ENCODE measurements at regions not wholly inside any gene's neighbourhood (a gene's known extent, or its start where the extent isn't known, plus 50 kb on each side); places are given as distances from the start of the nearest gene placed in this dataset.
"Not testable (repeated sequence)": the region's sequence is repeated elsewhere in the genome, so short reads cannot be mapped to it uniquely, and the experiment has no call there.

DNA sequence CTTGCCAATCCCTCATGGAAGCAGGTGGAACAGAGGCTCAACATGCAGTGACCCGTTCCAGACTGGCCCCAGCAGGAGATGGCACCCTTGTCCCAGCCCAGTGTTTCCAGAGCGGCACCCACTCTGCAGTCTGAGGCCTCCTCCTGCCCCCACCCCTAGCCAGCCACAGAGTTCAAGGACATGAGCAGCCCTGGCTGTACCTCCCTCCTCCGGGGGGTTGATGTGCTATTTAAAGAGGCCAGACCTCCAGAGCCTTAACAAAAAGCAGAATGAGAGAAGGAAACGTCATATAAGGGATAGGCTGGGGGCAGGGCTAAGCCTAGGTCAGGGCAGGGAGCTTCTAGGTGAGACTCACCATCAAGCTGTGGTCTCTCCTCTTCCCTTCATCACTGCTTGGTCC lies 115.7 kb upstream of the NANOS1 start:
- in situ Hi-C loops (cut with HindIII; ENCODE audit: low sequenced_read_pairs): no loop called here

DNA sequence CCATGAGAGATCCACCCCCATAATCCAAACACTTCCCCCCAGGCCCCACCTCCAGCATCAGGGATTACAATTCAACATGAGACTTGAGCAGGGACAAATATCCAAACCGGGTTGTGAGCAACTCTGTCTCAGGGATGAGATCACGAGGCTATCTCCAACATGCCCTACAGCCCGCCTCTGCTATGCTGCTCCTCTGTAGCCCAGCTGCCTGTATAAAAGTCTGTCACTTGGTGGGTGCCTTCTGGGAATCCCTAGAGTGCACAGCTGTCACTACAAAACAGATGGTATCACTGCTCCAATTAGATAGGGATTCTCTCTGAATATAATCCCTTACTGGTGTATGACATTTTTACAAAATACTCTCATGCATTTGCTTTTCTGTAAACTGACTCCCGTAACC lies 114.9 kb upstream of the NANOS1 start:
- in situ Hi-C loops (cut with HindIII; ENCODE audit: low sequenced_read_pairs): no loop called here

DNA sequence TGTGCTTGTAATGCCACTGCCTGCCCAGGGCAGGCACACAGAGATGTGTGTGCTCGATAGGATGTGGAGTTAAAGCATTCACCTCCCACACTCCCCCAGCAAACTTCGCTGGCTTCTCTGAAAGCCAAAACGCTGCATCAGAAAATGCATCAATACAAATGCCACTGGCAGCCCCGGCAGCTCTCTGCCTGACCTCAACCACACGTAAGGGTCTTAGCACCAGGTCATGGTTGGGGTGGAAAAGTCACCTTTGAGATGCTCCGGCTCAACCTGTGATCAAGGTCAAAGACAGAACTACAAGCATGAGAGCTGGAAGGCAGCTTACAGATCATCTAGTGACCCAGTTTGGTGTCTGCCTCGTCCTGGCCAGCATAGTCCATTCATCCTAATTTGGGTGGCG lies 114.4 kb upstream of the NANOS1 start:
- in situ Hi-C loops (cut with HindIII; ENCODE audit: low sequenced_read_pairs): no loop called here

DNA sequence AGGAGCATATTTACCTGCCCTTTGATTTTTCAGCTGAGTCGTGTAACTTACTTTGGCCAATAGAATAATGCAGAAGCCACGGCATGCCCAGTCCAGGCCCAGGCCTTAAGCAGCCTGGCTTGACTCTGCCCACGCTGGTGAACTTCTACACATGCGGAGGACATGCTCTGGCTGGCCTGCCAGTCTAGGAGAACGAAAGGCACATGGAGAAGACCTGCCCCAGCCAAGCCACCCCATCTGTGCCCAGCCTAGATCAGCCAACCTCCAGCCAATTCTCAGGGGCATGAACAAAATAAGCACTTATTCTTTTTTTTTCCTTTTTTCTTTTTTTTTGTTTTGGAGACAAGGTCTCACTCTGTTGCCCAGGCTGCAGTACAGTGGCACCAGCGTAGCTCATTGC lies 112.7 kb upstream of the NANOS1 start:
- in situ Hi-C loops (cut with HindIII; ENCODE audit: low sequenced_read_pairs): no loop called here

GRCh38 chr10:118917701-118918100 lies 111.8 kb upstream of the NANOS1 start:
- in situ Hi-C loops (cut with HindIII; ENCODE audit: low sequenced_read_pairs): no loop called here

DNA sequence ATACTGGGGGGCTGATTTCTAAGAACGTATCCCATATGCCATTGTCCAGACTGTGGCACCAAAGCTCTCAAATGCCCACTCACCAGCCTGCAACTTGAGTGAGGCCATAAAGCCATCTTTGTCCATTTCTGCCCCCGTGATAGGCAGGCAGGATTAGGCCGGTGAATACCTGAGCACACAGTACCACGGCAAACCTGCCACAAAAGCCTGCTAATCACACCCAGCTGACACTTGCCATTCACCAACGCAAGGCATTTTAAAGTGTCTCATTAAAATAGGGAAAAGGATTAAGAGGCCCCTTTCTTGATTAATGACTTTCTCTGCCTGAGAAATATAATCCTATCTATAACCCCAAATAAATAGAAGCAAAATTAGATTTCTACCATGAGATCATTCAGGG lies 111.4 kb upstream of the NANOS1 start:
- in situ Hi-C loops (cut with HindIII; ENCODE audit: low sequenced_read_pairs): no loop called here

DNA sequence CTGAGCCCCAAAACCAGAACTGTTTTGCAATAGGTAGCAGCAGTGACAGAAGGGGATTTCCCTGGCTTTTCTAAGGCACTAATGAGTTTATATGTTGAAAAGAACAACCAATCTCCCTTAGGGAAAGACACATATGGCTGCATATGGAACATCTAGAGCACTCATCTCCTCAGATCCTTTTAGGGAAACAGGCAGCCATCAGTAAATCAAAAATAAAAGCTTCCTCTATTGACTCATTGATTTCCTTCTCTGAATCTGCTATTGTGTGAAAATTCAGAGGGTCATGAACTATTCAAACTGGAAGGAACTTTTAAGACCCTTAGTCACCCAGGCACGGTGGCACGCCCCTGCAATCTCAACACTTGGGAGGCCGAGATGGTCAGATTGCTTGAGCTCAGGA lies 110.9 kb upstream of the NANOS1 start:
- in situ Hi-C loops (cut with HindIII; ENCODE audit: low sequenced_read_pairs): no loop called here

DNA sequence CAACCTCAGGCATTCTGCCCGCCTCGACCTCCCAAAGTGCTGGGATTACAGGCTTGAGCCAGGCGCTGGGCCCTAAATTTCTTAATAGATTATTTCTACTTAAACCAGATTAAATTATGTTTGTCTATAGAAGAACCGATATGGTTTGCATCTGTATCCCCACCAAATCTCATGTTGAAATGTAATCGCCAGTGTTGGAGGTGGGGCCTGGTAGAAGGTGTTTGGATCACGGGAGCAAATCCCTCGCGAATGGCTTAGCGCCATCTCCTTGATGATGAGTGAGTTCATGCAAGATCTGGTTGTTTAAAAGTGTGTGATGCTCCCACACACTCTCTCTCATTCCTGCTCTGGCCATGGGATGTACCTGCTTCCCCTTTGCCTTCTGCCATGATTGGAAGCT lies 109.3 kb upstream of the NANOS1 start:
- in situ Hi-C loops (cut with HindIII; ENCODE audit: low sequenced_read_pairs): no loop called here

GRCh38 chr10:118922226-118922625 lies 107.3 kb upstream of the NANOS1 start:
- in situ Hi-C loops (cut with HindIII; ENCODE audit: low sequenced_read_pairs): no loop called here

GRCh38 chr10:118922972-118923371 lies 106.5 kb upstream of the NANOS1 start:
- in situ Hi-C loops (cut with HindIII; ENCODE audit: low sequenced_read_pairs): no loop called here

DNA sequence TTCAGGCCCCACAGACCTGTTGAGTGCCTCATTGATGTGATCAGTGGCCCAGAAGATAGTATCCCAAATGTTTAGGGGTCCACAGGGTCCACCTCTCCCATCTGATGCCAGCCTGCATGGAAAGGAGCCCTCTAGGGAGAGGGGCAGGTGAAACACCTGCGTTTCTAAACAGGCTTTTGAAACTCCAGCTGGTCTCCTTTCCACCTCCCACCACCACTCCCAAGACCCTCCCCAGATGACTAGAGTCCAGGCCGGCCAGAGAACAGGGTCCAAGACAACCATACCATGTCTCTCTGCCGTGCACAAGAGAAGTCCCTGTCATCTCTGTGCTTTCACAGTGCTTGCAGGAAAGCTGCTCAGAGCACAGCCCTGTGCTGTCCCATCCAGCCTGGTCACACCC lies 105.0 kb upstream of the NANOS1 start:
- in situ Hi-C loops (cut with HindIII; ENCODE audit: low sequenced_read_pairs): no loop called here

GRCh38 chr10:118925404-118926071 lies 104.0 kb upstream of the NANOS1 start:
- in situ Hi-C loops (cut with HindIII; ENCODE audit: low sequenced_read_pairs): no loop called here

DNA sequence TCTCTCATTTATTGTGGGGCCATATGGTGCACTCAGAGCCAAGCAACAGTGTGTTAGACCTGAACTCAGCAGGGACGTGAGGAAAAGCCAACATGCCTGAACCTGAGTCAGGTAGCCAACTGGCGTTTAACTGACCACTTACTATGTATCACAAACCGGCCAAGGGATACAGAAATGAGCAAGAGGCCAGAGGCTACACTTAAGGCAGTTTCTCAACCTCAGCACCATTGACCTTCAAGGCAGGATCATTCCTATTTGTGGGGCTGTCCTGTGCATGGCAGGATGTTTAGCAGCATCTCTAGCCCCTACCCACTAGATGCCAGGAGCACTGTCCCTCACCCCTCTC lies 103.5 kb upstream of the NANOS1 start:
- in situ Hi-C loops (cut with HindIII; ENCODE audit: low sequenced_read_pairs): no loop called here

GRCh38 chr10:118926441-118926840 lies 103.1 kb upstream of the NANOS1 start:
- in situ Hi-C loops (cut with HindIII; ENCODE audit: low sequenced_read_pairs): no loop called here

GRCh38 chr10:118926903-118927302 lies 102.6 kb upstream of the NANOS1 start:
- in situ Hi-C loops (cut with HindIII; ENCODE audit: low sequenced_read_pairs): no loop called here

DNA sequence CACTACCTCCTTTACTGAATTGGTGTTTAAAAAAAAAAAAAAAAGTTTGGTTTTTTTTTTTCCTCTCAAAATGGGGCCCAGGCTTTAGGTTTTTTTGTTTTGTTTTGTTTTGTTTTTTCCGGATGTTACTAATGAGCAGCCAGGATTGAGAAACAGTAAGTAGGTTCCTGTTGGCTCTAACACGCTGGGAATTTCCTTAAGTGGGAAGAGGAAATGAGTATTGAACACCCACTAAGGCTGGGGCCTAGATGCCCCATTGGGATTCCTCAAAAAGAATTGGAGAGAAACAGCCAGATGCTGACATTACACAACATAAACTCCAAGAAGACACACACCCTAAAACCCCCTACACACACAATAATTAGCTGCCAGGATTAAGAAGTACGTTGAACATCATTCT lies 102.2 kb upstream of the NANOS1 start:
- in situ Hi-C loops (cut with HindIII; ENCODE audit: low sequenced_read_pairs): no loop called here

DNA sequence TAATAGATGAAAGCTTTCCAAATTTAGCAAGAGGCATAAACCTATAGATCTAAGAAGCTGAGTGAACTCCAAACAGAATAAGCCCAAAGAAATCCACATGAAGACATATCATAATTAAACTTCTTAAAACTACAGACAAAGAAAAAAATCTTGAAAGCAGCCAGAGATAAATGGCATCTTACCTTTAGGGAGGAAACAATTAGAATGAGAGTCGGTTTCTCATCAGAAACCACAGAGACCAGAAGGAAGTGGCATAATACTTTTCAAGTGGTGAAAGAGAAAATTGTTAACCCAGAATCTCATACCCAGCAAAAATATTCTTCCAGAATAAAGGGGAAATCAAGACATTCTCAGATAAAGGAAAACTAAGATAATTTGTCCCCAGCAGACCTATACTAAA lies 98.9 kb upstream of the NANOS1 start:
- in situ Hi-C loops (cut with HindIII; ENCODE audit: low sequenced_read_pairs): no loop called here

- in situ Hi-C loops (cut with HindIII; ENCODE audit: low sequenced_read_pairs): no loop called here
Measured at GRCh38 chr10:118931436-118931835, 98.1 kb upstream of the NANOS1 start.

DNA sequence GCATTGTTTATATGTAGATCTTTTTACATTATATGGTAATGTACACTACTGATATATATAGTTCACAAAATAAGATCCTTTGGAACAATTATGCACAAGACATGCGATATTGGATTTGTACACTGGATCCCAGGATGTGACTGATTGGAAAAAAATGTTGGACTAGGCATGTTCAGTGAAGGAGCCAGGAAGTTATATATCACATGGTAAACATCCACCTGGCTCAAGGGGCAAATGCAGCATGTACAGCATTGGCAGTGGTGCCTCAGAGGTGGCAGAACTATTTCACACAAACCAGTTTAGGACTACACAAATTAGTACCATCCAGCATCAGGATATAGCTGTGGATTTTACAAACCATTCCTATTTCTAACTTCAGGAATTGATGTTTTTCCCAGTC lies 97.4 kb upstream of the NANOS1 start:
- in situ Hi-C loops (cut with HindIII; ENCODE audit: low sequenced_read_pairs): not testable (repeated sequence)

- in situ Hi-C loops (cut with HindIII; ENCODE audit: low sequenced_read_pairs): no loop called here
Measured at GRCh38 chr10:118937226-118937625, 92.3 kb upstream of the NANOS1 start.

DNA sequence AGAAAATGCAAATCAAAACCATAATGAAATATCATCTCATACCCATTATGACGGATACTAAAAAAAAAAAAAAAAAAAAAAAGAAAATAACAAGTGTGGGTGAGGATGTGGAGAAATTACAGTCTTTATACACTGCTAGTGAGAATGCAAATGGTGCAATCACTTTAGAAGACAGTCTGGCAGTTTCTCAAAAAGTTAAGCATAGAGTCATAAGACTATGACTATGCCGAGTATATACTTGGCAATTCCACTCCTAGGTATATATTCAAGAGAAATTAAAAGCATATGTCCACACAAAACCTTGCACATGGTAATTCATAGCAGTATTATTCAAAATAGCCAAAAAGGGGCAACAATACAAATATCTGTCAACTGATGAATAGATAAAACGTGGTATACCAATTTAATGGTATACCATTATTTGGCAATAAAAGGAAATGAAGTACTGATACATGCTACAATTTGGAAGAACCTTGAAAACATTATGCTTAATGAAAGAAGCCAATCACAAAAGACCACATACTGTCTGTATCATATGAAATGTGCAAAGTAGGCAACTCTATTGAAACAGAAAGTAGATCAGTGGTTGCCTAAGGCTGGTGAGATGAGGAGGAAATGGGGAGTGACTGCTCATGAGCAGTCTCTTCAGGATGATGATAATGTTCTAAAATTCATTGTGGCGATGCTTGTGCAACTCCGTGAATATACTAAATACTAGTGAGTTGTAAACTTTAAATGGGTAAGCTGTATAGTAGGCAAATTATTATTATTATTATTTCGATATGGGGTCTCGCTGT lies 90.1 kb upstream of the NANOS1 start:
- in situ Hi-C loops (cut with HindIII; ENCODE audit: low sequenced_read_pairs): no loop called here

DNA sequence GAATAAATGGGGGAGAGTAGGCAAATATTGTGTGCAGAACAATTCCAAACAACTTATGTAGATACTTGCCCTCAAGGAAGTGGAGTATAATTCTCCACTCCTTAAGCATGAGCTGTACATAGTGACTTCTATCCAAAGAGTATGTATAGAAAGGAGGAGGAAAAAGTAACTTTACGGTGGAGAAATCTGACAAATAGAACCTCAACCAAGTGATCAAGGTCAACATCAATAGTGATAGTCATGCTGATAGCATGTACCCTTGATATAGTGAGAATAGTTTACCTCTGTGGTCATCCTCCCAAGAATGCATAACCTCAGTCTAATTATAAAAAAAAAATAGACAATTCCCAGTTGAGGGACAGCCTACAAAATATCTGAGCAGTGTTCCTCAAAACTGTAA lies 89.1 kb upstream of the NANOS1 start:
- in situ Hi-C loops (cut with HindIII; ENCODE audit: low sequenced_read_pairs): no loop called here

GRCh38 chr10:118943253-118943652 lies 86.3 kb upstream of the NANOS1 start:
- in situ Hi-C loops (cut with HindIII; ENCODE audit: low sequenced_read_pairs): no loop called here
